Activated B cell treated with CpG ODN at 0.5 μM for 24 hours (primary cell): ENCODE measurements at regions not wholly inside any gene's neighbourhood (a gene's known extent, or its start where the extent isn't known, plus 50 kb on each side); places are given as distances from the start of the nearest gene placed in this dataset.

Experiments used
- ATAC-seq: fragments of 200-7000 bp; cut with Tn5 transposase; one replicate; pipeline ENCODE4 v1.10.0; 2021; ENCODE audit warnings: low read depth, mild to moderate bottlenecking, moderate library complexity
- CTCF ChIA-PET: fragments of 350-600 bp; sonication (Branson Sonifier 250); formaldehyde crosslinking; loops from one replicate; lab custom pipeline; 2021; ENCODE audit warnings: antibody characterized with exemption; lab: Charles Lee
- POLR2A ChIA-PET: fragments of 350-600 bp; sonication (Branson Sonifier 250); formaldehyde crosslinking; loops from one replicate; lab custom pipeline; 2021; ENCODE audit warnings: antibody characterized with exemption; lab: Charles Lee
- DNase-seq: peaks from one replicate; pipeline ENCODE4 v3.0.0; 2022
- H3K27ac Mint-ChIP-seq: one replicate; pipeline ENCODE4 v1.8.0; 2020; ENCODE audit warnings: mixed read lengths
- H3K27me3 Mint-ChIP-seq: one replicate; pipeline ENCODE4 v1.8.0; 2021; ENCODE audit warnings: mixed read lengths
- H3K36me3 Mint-ChIP-seq: one replicate; pipeline ENCODE4 v1.8.0; 2021; ENCODE audit warnings: low read depth, mixed read lengths
- H3K4me1 Mint-ChIP-seq: one replicate; pipeline ENCODE4 v1.8.0; 2021; ENCODE audit warnings: mixed read lengths
- H3K4me3 Mint-ChIP-seq: one replicate; pipeline ENCODE4 v1.8.0; 2020; ENCODE audit warnings: mild to moderate bottlenecking, mixed read lengths
- H3K9me3 Mint-ChIP-seq: one replicate; pipeline ENCODE4 v1.8.0; 2020; ENCODE audit warnings: mixed read lengths
- CTCF ChIP-seq: fragments of 200-600 bp; IDR thresholded peaks from one replicate; pipeline ENCODE4 v1.8.0; 2022; ENCODE audit warnings: antibody characterized with exemption, mild to moderate bottlenecking
- intact Hi-C: fragments of 100-400 bp; cut with micrococcal nuclease; formaldehyde crosslinking; loops from one replicate; pipeline ENCODE4 v1.15.1; 2024

- Mint-ChIP-seq H3K27ac (no peak overlapping the region), H3K9me3 (no peaks in the 10 kb centered on the region), H3K4me3 (no peak overlapping the region), H3K4me1 (no peaks in the 10 kb centered on the region), H3K36me3 (no peaks in the 10 kb centered on the region), H3K27me3 (no peaks in the 10 kb centered on the region)
- CTCF ChIA-PET: no interaction called here
- DNase-seq: no peak
- TF ChIP-seq CTCF: no peak
- POLR2A ChIA-PET: no interaction called here
- no peak for ATAC-seq
- intact Hi-C loops: no loop called here
Measured at GRCh38 chr5:61827445-61827975, 478.5 kb upstream of the KIF2A start.

- no peaks in the 10 kb centered on the region for H3K27me3 Mint-ChIP-seq
- no peak overlapping the region for H3K4me3 Mint-ChIP-seq
- DNase-seq: no peak
- no peak for TF ChIP-seq CTCF
- no peak overlapping the region for H3K27ac Mint-ChIP-seq
- no peaks in the 10 kb centered on the region for H3K4me1 Mint-ChIP-seq
- H3K9me3 Mint-ChIP-seq: no peaks in the 10 kb centered on the region
- intact Hi-C loops: no loop called here
- ChIA-PET CTCF (no interaction called here), POLR2A (no interaction called here)
- ATAC-seq: no peak
- H3K36me3 Mint-ChIP-seq: no peaks in the 10 kb centered on the region
Measured at GRCh38 chr5:61828856-61829255, 477.1 kb upstream of the KIF2A start.

GRCh38 chr5:61831736-61832135, 474.3 kb upstream of the KIF2A start:
- Mint-ChIP-seq H3K9me3 (no peaks in the 10 kb centered on the region), H3K27ac (no peak overlapping the region), H3K36me3 (no peaks in the 10 kb centered on the region), H3K4me1 (no peaks in the 10 kb centered on the region), H3K27me3 (no peaks in the 10 kb centered on the region), H3K4me3 (no peak overlapping the region)
- DNase-seq (no peak), ATAC-seq (no peak)
- ChIA-PET POLR2A (no interaction called here), CTCF (no interaction called here)
- no peak for TF ChIP-seq CTCF
- intact Hi-C loops: no loop called here

- ChIA-PET CTCF (no interaction called here), POLR2A (no interaction called here)
- Mint-ChIP-seq H3K27ac (no peak overlapping the region), H3K36me3 (no peaks in the 10 kb centered on the region), H3K4me1 (no peaks in the 10 kb centered on the region), H3K27me3 (peaks cover 4% of the 10 kb centered on the region), H3K9me3 (no peaks in the 10 kb centered on the region), H3K4me3 (no peak overlapping the region)
- intact Hi-C loops: no loop called here
- no peak for TF ChIP-seq CTCF
- DNase-seq (no peak), ATAC-seq (no peak)
Measured at GRCh38 chr5:61837788-61838187, 468.2 kb upstream of the KIF2A start.

GRCh38 chr5:61840361-61840760, 465.6 kb upstream of the KIF2A start:
- intact Hi-C loops: no loop called here

More at GRCh38 chr5:61840361-61840760, 465.6 kb upstream of the KIF2A start:
- Mint-ChIP-seq H3K36me3 (no peaks in the 10 kb centered on the region), H3K9me3 (no peaks in the 10 kb centered on the region), H3K4me3 (no peak overlapping the region), H3K27me3 (peaks cover 4% of the 10 kb centered on the region), H3K4me1 (no peaks in the 10 kb centered on the region), H3K27ac (no peak overlapping the region)
- POLR2A ChIA-PET: no interaction called here
- CTCF ChIA-PET: no interaction called here
- no peak for TF ChIP-seq CTCF
- DNase-seq: no peak
- ATAC-seq: no peak
